ENCODE measurements at regions not wholly inside any gene's neighbourhood (a gene's known extent, or its start where the extent isn't known, plus 50 kb on each side); places are given as distances from the start of the nearest gene placed in this dataset.

DNA sequence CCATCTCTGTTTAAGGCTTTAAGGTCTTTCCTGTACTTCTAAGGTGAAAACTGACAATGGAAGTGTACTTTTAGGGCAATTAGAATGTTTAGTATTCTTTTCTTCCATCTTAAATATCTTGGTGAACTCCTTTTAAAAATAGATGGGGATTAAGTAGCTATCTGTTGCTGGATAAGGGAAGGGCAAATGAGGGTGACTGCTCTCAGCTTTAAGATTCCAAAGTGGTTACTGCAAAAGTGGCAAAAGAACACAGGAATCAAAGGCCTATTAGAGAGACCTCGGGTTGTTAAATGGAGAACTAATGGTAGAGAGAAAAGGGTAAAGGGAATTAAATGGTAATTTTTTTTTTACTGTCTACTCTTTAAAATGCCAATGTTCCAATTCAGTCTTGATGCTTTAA is 774.1 kb upstream of the B3GALT2 start:
- Histone ChIP-seq H3K9me3 (ENCODE audit: control insufficient read depth in 3 of 3, low read length in 3 of 3) (no peaks in the 10 kb centered on the region), H3K36me3 (ENCODE audit: control insufficient read depth in 3 of 3, insufficient read depth in 3 of 3, low read length in 3 of 3) (no peaks in the 10 kb centered on the region), H3K27ac (ENCODE audit: low read depth, low read length) (no peak overlapping the region)

DNA sequence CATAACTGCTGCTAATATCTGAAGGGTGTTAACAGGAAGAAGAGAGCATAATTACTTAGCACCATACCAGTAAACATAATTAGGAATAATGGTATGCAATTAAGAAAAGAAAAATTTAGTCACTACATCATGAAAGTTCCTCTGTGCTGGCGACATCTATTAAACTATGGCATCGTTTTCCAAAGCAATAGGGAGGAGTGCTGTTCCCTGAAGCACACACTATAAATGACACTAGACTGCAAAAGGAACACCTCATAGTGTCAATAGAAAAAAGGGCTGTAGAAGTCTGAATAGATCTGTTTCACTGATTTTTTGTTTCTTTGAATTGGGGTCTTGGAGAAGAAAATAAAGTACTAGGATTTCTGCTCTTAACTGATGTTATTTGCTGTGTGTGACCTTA is 773.6 kb upstream of the B3GALT2 start:
- Histone ChIP-seq H3K9ac (ENCODE audit: low read depth in 1 of 3, low read length in 3 of 3) (no peak overlapping the region), H3K4me3 (ENCODE audit: low read length in 3 of 3) (no peak overlapping the region), H3K27ac (ENCODE audit: low read depth, low read length) (no peak overlapping the region), H3K36me3 (ENCODE audit: control insufficient read depth in 3 of 3, insufficient read depth in 3 of 3, low read length in 3 of 3) (no peaks in the 10 kb centered on the region), H3K9me3 (ENCODE audit: control insufficient read depth in 3 of 3, low read length in 3 of 3) (no peaks in the 10 kb centered on the region), H3K4me1 (ENCODE audit: control insufficient read depth in 3 of 3, insufficient read depth in 3 of 3, low read length in 3 of 3) (no peaks in the 10 kb centered on the region), H3K27me3 (ENCODE audit: control insufficient read depth in 3 of 3, insufficient read depth in 3 of 3, low read length in 3 of 3) (no peaks in the 10 kb centered on the region)

More for the DNA sequence above, 774.1 kb upstream of the B3GALT2 start:
- Histone ChIP-seq H3K27me3 (ENCODE audit: control insufficient read depth in 3 of 3, insufficient read depth in 3 of 3, low read length in 3 of 3) (no peaks in the 10 kb centered on the region), H3K9ac (ENCODE audit: low read depth in 1 of 3, low read length in 3 of 3) (no peak overlapping the region), H3K4me3 (ENCODE audit: low read length in 3 of 3) (no peak overlapping the region), H3K4me1 (ENCODE audit: control insufficient read depth in 3 of 3, insufficient read depth in 3 of 3, low read length in 3 of 3) (no peaks in the 10 kb centered on the region)

DNA sequence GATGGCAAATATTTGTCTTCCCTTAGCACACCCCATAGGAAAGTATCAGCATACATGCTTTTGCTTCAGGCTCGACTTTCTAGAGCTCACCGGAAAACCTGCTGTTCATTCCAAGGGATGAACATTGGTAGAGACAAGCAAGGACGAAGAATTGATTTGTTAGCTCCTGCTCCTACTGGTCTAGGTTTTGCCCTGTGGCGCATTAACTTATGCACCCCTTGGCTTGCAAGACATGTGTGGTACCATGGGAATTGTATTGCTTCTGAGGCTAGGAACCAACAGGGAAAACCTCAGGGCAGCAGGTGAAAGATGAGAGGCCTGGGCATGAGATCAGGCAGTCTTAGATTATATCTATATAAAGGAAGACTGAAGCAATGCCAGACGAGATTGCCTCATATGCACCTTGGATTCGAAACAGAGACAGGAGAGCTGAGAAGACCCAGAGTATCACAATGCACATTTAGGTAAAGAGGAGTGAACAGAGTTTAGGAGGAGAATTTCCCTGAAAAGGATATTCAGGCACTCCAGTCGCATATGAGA is 771.2 kb upstream of the B3GALT2 start:
- Histone ChIP-seq H3K9me3 (ENCODE audit: control insufficient read depth in 3 of 3, low read length in 3 of 3) (no peaks in the 10 kb centered on the region), H3K9ac (ENCODE audit: low read depth in 1 of 3, low read length in 3 of 3) (no peak overlapping the region), H3K36me3 (ENCODE audit: control insufficient read depth in 3 of 3, insufficient read depth in 3 of 3, low read length in 3 of 3) (no peaks in the 10 kb centered on the region), H3K4me3 (ENCODE audit: low read length in 3 of 3) (no peak overlapping the region), H3K27ac (ENCODE audit: low read depth, low read length) (no peak overlapping the region), H3K4me1 (ENCODE audit: control insufficient read depth in 3 of 3, insufficient read depth in 3 of 3, low read length in 3 of 3) (no peaks in the 10 kb centered on the region), H3K27me3 (ENCODE audit: control insufficient read depth in 3 of 3, insufficient read depth in 3 of 3, low read length in 3 of 3) (no peaks in the 10 kb centered on the region)

DNA sequence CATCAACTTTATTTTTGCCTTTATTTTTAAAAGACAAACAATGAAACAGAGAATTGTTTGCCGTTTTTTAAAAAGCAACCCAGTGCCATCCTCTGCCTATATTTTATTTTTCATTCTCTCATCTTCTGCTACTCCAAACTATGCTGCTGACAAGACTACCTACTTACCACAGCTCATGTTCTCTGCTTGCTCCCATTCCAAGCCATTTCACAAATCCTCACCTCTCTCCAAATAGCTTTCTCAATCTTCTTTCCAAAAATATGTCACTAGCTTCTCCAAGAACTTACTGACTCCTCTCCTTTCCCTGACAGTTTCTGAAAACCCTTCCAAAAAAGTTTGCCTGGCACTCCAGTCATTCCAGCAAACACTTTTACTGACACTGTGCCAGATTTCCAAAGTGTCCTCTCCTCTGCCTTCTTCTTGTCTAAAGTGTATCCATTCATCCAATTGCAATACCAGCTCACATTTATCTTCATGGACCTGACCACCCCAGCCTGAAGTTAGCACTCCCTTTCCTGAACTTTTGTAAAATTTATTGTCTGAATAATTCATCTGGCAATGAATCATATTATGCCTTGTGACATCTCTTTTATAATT is 766.5 kb upstream of the B3GALT2 start:
- Histone ChIP-seq H3K27me3 (ENCODE audit: control insufficient read depth in 3 of 3, insufficient read depth in 3 of 3, low read length in 3 of 3) (no peaks in the 10 kb centered on the region), H3K36me3 (ENCODE audit: control insufficient read depth in 3 of 3, insufficient read depth in 3 of 3, low read length in 3 of 3) (no peaks in the 10 kb centered on the region), H3K4me1 (ENCODE audit: control insufficient read depth in 3 of 3, insufficient read depth in 3 of 3, low read length in 3 of 3) (peaks cover 0 to 7% (median 0%) of the 10 kb centered on the region in 3 donors), H3K27ac (ENCODE audit: low read depth, low read length) (no peak overlapping the region), H3K4me3 (ENCODE audit: low read length in 3 of 3) (no peak overlapping the region), H3K9ac (ENCODE audit: low read depth in 1 of 3, low read length in 3 of 3) (no peak overlapping the region), H3K9me3 (ENCODE audit: control insufficient read depth in 3 of 3, low read length in 3 of 3) (no peaks in the 10 kb centered on the region)

DNA sequence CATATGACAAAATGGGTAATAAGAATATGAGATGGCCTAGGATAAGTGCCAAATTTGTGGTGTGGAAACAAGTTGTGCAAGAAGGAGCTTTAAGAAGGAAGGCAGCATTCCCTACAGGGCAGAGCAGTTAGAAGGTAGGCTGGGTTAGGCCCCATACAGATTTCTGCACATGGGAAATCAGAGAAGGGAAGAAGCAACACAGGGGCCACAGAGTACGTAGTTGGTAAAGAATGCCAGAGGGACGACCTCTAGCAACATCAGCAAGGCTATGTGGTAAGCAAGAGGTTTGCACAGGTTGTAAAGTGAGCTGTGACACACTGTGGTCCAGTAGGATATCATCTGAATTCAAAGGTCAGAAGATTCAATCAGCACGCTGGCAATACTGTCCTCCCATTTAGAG is 765.6 kb upstream of the B3GALT2 start:
- Histone ChIP-seq H3K4me1 (ENCODE audit: control insufficient read depth in 3 of 3, insufficient read depth in 3 of 3, low read length in 3 of 3) (peaks cover 0 to 7% (median 0%) of the 10 kb centered on the region in 3 donors), H3K36me3 (ENCODE audit: control insufficient read depth in 3 of 3, insufficient read depth in 3 of 3, low read length in 3 of 3) (no peaks in the 10 kb centered on the region), H3K4me3 (ENCODE audit: low read length in 3 of 3) (no peak overlapping the region), H3K27ac (ENCODE audit: low read depth, low read length) (no peak overlapping the region), H3K9ac (ENCODE audit: low read depth in 1 of 3, low read length in 3 of 3) (no peak overlapping the region), H3K27me3 (ENCODE audit: control insufficient read depth in 3 of 3, insufficient read depth in 3 of 3, low read length in 3 of 3) (no peaks in the 10 kb centered on the region), H3K9me3 (ENCODE audit: control insufficient read depth in 3 of 3, low read length in 3 of 3) (no peaks in the 10 kb centered on the region)

DNA sequence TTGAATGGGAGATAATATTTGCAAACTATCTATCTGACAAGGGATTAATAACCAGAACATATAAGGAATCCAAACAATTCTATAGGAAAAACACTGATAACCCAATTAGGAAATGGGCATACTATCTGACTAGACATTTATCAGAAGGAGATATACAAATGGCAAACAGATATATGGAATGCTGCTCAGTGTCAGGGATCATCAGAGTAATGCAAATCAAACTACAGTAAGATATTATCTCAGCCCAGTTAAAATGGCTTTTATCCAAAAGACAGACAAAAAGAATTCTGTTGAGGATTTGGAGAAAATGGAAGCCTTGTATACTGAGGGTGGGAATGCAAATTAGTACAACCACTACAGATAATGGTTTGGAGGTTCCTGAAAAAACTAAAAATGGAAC is 758.0 kb upstream of the B3GALT2 start:
- Histone ChIP-seq H3K9ac (ENCODE audit: low read depth in 1 of 3, low read length in 3 of 3) (no peak overlapping the region), H3K36me3 (ENCODE audit: control insufficient read depth in 3 of 3, insufficient read depth in 3 of 3, low read length in 3 of 3) (no peaks in the 10 kb centered on the region), H3K4me3 (ENCODE audit: low read length in 3 of 3) (no peak overlapping the region), H3K27me3 (ENCODE audit: control insufficient read depth in 3 of 3, insufficient read depth in 3 of 3, low read length in 3 of 3) (no peaks in the 10 kb centered on the region), H3K27ac (ENCODE audit: low read depth, low read length) (no peak overlapping the region), H3K9me3 (ENCODE audit: control insufficient read depth in 3 of 3, low read length in 3 of 3) (no peaks in the 10 kb centered on the region), H3K4me1 (ENCODE audit: control insufficient read depth in 3 of 3, insufficient read depth in 3 of 3, low read length in 3 of 3) (no peaks in the 10 kb centered on the region)

DNA sequence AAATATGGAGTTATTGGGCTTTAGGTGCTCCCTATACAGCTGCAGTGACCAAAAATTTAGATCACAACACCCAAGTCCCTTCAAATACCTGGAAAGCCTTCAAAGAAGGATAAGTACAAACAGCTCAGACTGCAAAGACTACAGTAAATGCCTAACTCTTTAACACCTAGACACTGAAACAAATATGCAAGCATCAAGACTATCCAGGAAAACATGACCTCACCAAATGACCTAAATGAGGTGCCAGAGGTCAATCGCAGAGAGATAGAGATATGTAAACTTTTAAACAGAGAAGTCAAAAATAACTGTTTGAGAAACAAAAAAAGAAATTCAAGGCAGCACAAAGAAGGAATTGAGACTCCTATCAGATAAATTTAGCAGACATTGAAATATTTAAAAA is 753.8 kb upstream of the B3GALT2 start:
- no peaks in the 10 kb centered on the region for H3K27me3 ChIP-seq (ENCODE audit: control insufficient read depth in 3 of 3, insufficient read depth in 3 of 3, low read length in 3 of 3)
- H3K4me3 ChIP-seq (ENCODE audit: low read length in 3 of 3), result no peak overlapping the region
- no peak overlapping the region for H3K27ac ChIP-seq (ENCODE audit: low read depth, low read length)
- no peak overlapping the region for H3K9ac ChIP-seq (ENCODE audit: low read depth in 1 of 3, low read length in 3 of 3)
- no peaks in the 10 kb centered on the region for H3K9me3 ChIP-seq (ENCODE audit: control insufficient read depth in 3 of 3, low read length in 3 of 3)
- H3K36me3 ChIP-seq (ENCODE audit: control insufficient read depth in 3 of 3, insufficient read depth in 3 of 3, low read length in 3 of 3), result no peaks in the 10 kb centered on the region
- no peaks in the 10 kb centered on the region for H3K4me1 ChIP-seq (ENCODE audit: control insufficient read depth in 3 of 3, insufficient read depth in 3 of 3, low read length in 3 of 3)

DNA sequence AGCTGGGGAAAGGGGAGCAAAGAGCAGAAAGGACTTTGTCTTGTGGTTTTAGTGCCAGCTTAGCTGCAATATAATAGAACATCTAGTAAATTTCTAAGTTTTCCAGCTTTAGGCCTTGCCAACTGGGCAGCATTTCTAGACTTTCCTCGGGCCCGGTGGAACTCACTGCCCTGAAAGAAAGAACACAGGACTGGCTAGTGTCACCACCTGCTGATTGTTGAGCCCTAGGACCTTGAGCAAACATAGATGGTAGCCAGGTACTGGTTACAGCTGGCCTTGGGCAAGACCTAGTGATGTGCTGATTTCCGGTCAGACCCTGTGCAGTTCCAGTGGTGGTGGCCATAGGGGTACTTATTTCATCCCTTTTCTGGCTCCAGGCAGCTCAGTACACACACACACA is 753.2 kb upstream of the B3GALT2 start:
- H3K9ac ChIP-seq (ENCODE audit: low read depth in 1 of 3, low read length in 3 of 3), result no peak overlapping the region
- no peaks in the 10 kb centered on the region for H3K4me1 ChIP-seq (ENCODE audit: control insufficient read depth in 3 of 3, insufficient read depth in 3 of 3, low read length in 3 of 3)
- H3K36me3 ChIP-seq (ENCODE audit: control insufficient read depth in 3 of 3, insufficient read depth in 3 of 3, low read length in 3 of 3), result no peaks in the 10 kb centered on the region
- H3K9me3 ChIP-seq (ENCODE audit: control insufficient read depth in 3 of 3, low read length in 3 of 3), result no peaks in the 10 kb centered on the region
- no peaks in the 10 kb centered on the region for H3K27me3 ChIP-seq (ENCODE audit: control insufficient read depth in 3 of 3, insufficient read depth in 3 of 3, low read length in 3 of 3)
- no peak overlapping the region for H3K27ac ChIP-seq (ENCODE audit: low read depth, low read length)
- no peak overlapping the region for H3K4me3 ChIP-seq (ENCODE audit: low read length in 3 of 3)

DNA sequence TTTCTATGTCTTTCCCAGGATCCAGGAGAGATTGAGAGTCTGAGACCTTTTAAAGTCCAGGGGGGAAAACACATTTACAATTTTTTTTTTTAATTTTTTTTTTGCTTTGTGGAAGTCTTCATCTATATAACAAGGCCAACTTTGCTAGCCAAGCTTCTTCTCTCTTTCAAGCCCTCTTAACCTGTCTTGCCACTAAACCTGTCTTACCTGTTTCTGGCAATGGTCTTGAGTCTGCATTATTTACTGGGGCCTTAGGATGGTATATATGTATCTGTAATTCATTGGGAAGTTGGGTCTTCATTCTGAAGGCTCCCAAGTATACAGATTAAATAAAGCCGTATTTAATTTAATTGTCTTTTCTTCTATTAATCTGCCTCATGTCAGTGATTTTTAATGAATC is 750.9 kb upstream of the B3GALT2 start:
- Histone ChIP-seq H3K4me3 (ENCODE audit: low read length in 3 of 3) (no peak overlapping the region), H3K36me3 (ENCODE audit: control insufficient read depth in 3 of 3, insufficient read depth in 3 of 3, low read length in 3 of 3) (no peaks in the 10 kb centered on the region), H3K27me3 (ENCODE audit: control insufficient read depth in 3 of 3, insufficient read depth in 3 of 3, low read length in 3 of 3) (no peaks in the 10 kb centered on the region), H3K9me3 (ENCODE audit: control insufficient read depth in 3 of 3, low read length in 3 of 3) (no peaks in the 10 kb centered on the region), H3K9ac (ENCODE audit: low read depth in 1 of 3, low read length in 3 of 3) (no peak overlapping the region), H3K27ac (ENCODE audit: low read depth, low read length) (no peak overlapping the region), H3K4me1 (ENCODE audit: control insufficient read depth in 3 of 3, insufficient read depth in 3 of 3, low read length in 3 of 3) (no peaks in the 10 kb centered on the region)

DNA sequence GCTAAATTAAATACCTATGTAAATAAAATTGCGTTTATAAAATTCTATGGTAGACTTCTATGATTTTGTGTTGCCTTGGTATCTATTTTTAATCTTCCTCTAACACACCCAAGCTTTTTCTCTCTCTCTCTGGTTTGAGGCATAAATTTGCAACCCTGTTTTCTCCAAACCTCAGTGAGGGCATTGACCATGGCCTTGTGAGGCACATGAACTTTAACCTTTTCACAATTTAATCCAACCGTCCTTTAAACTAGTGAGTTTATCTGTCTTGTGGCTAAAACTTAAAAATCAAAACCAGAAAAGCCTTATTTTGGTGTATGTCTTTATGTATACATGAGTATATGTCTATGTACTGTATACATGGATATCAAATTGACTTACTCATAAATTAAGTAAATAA is 746.6 kb upstream of the B3GALT2 start:
- H3K27ac ChIP-seq (ENCODE audit: low read depth, low read length), result no peak overlapping the region

More for the DNA sequence above, 746.6 kb upstream of the B3GALT2 start:
- Histone ChIP-seq H3K27me3 (ENCODE audit: control insufficient read depth in 3 of 3, insufficient read depth in 3 of 3, low read length in 3 of 3) (no peaks in the 10 kb centered on the region), H3K4me1 (ENCODE audit: control insufficient read depth in 3 of 3, insufficient read depth in 3 of 3, low read length in 3 of 3) (no peaks in the 10 kb centered on the region), H3K9ac (ENCODE audit: low read depth in 1 of 3, low read length in 3 of 3) (no peak overlapping the region), H3K36me3 (ENCODE audit: control insufficient read depth in 3 of 3, insufficient read depth in 3 of 3, low read length in 3 of 3) (no peaks in the 10 kb centered on the region), H3K4me3 (ENCODE audit: low read length in 3 of 3) (no peak overlapping the region), H3K9me3 (ENCODE audit: control insufficient read depth in 3 of 3, low read length in 3 of 3) (no peaks in the 10 kb centered on the region)
